ENCODE measurements at regions not wholly inside any gene's neighbourhood (a gene's known extent, or its start where the extent isn't known, plus 50 kb on each side); places are given as distances from the start of the nearest gene placed in this dataset.

DNA sequence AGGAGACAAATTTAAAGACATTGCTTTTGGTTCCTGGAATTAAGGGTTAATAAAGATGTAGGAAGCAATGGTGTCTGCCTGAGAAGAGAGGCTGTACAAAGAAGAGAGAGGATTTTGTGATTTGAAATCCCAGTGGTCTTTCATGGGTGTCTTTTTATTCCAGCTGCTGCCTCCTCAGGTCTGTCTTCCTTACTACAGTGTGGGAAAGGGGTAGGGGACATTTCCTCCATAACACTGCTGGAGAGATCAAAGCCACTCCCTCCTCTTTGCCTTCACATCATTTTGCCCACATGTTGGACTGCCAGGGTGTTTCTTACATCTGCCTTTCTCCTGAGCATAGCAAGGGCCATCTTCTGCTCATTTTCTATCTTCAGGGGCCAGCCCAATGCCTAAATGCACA, 348.5 kb downstream of the EN1 start:
- no peak overlapping the region for H3K4me2 ChIP-seq (ENCODE audit: low read depth, low read length, poor library complexity, severe bottlenecking)
- no peaks in the 10 kb centered on the region for H3K9me2 ChIP-seq (replicated peaks; ENCODE audit: low read depth, low read length)
- no peaks in the 10 kb centered on the region for H3K4me1 ChIP-seq (ENCODE audit: insufficient read depth, low read length, poor library complexity, severe bottlenecking)
- H3K79me2 ChIP-seq (ENCODE audit: insufficient read depth, low read length), result no peaks in the 10 kb centered on the region
- H3K9ac ChIP-seq (ENCODE audit: low read depth, low read length, poor library complexity, severe bottlenecking), result no peak overlapping the region
- no peaks in the 10 kb centered on the region for H3K36me3 ChIP-seq (ENCODE audit: insufficient read depth, low read length)
- TF ChIP-seq, protein P1, sequence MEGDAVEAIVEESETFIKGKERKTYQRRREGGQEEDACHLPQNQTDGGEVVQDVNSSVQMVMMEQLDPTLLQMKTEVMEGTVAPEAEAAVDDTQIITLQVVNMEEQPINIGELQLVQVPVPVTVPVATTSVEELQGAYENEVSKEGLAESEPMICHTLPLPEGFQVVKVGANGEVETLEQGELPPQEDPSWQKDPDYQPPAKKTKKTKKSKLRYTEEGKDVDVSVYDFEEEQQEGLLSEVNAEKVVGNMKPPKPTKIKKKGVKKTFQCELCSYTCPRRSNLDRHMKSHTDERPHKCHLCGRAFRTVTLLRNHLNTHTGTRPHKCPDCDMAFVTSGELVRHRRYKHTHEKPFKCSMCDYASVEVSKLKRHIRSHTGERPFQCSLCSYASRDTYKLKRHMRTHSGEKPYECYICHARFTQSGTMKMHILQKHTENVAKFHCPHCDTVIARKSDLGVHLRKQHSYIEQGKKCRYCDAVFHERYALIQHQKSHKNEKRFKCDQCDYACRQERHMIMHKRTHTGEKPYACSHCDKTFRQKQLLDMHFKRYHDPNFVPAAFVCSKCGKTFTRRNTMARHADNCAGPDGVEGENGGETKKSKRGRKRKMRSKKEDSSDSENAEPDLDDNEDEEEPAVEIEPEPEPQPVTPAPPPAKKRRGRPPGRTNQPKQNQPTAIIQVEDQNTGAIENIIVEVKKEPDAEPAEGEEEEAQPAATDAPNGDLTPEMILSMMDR (conservative IDR thresholded peaks at IDR 0.05; ENCODE audit: low read length), result no peak
- no peak for TF ChIP-seq EZH2phosphoT487 (IDR thresholded peaks at IDR 0.05; ENCODE audit: borderline replicate concordance)
- H3K27me3 ChIP-seq (ENCODE audit: insufficient read depth, low read length, poor library complexity, severe bottlenecking), result no peaks in the 10 kb centered on the region
- no peaks in the 10 kb centered on the region for H4K20me1 ChIP-seq (ENCODE audit: insufficient read depth, low read length, poor library complexity, severe bottlenecking)
- no peak overlapping the region for H3K4me3 ChIP-seq (ENCODE audit: low read length, poor library complexity, severe bottlenecking)
- no peak overlapping the region for H2AFZ ChIP-seq (ENCODE audit: low read length)
- H3F3A ChIP-seq (ENCODE audit: low read depth), result no peaks in the 10 kb centered on the region
- H3K9me3 ChIP-seq (ENCODE audit: insufficient read depth, low read depth, low read length), result no peaks in the 10 kb centered on the region

DNA sequence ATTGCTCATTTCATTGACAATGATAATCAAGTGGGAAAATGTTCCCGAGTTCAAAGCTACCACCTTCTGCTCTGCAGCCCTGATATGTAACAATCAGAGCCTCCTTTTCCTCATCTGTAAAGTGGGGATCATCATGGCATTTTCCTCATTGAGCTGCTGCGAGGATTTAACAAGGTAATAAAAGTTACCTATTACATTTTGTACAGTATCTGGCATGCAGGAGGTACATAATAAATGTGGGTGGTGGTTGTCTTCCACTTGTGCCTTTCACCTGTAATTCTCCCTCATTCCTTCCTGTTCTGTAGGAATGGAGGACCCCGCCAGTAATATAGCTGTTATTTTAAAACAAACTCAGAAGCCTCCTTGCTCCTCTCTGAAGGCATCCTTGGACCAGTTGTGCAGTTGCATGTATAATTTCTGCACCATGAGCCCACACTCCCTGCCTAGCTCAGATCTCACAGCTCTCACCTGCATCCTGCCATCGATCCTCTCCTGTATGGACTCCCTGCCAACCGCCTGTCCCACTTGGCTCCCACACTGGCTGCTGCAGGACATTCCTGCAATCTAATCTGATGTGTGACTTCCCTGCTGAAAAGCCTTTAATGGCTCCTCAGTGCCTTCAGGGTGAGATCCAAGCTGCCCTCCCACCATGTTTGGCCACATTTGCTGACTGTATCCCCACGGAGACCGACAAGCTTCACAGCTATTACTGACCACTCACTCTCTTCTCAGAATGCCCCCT, 350.4 kb downstream of the EN1 start:
- Histone ChIP-seq H4K20me1 (ENCODE audit: insufficient read depth, low read length, poor library complexity, severe bottlenecking) (no peaks in the 10 kb centered on the region), H3K4me2 (ENCODE audit: low read depth, low read length, poor library complexity, severe bottlenecking) (no peak overlapping the region), H3K4me3 (ENCODE audit: low read length, poor library complexity, severe bottlenecking) (no peak overlapping the region), H3K9me2 (replicated peaks; ENCODE audit: low read depth, low read length) (no peaks in the 10 kb centered on the region), H3K79me2 (ENCODE audit: insufficient read depth, low read length) (no peaks in the 10 kb centered on the region), H3K9me3 (ENCODE audit: insufficient read depth, low read depth, low read length) (no peaks in the 10 kb centered on the region), H2AFZ (ENCODE audit: low read length) (no peak overlapping the region), H3K4me1 (ENCODE audit: insufficient read depth, low read length, poor library complexity, severe bottlenecking) (no peaks in the 10 kb centered on the region), H3K36me3 (ENCODE audit: insufficient read depth, low read length) (no peaks in the 10 kb centered on the region), H3F3A (ENCODE audit: low read depth) (no peaks in the 10 kb centered on the region), H3K9ac (ENCODE audit: low read depth, low read length, poor library complexity, severe bottlenecking) (no peak overlapping the region), H3K27me3 (ENCODE audit: insufficient read depth, low read length, poor library complexity, severe bottlenecking) (no peaks in the 10 kb centered on the region)
- TF ChIP-seq EZH2phosphoT487 (IDR thresholded peaks at IDR 0.05; ENCODE audit: borderline replicate concordance), result no peak
- TF ChIP-seq, protein P1 (conservative IDR thresholded peaks at IDR 0.05; ENCODE audit: low read length), result no peak

DNA sequence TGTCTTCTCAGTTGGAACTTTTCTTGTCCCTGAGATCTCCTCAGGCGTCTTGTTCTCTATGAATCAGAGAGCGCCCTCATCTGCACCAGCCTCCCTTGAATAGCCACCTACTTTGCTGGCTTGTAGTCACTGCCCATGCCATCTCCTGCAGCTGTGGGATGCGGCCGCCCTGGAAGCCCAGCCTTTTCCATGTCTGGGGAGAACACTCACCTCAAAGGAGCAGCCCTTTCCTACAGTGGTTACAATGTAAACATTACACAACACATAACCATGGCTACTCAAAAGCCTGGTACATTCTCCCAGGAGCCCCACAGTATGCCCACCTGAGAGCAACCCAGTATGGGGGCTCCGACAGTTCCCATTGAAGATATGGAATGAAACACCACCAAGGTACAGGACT, 351.0 kb downstream of the EN1 start:
- Histone ChIP-seq H3K9me3 (ENCODE audit: insufficient read depth, low read depth, low read length) (no peaks in the 10 kb centered on the region), H3K9ac (ENCODE audit: low read depth, low read length, poor library complexity, severe bottlenecking) (no peak overlapping the region), H3F3A (ENCODE audit: low read depth) (no peaks in the 10 kb centered on the region), H3K36me3 (ENCODE audit: insufficient read depth, low read length) (no peaks in the 10 kb centered on the region), H3K4me2 (ENCODE audit: low read depth, low read length, poor library complexity, severe bottlenecking) (no peak overlapping the region), H3K9me2 (replicated peaks; ENCODE audit: low read depth, low read length) (no peaks in the 10 kb centered on the region), H3K27me3 (ENCODE audit: insufficient read depth, low read length, poor library complexity, severe bottlenecking) (no peaks in the 10 kb centered on the region), H2AFZ (ENCODE audit: low read length) (no peak overlapping the region), H3K79me2 (ENCODE audit: insufficient read depth, low read length) (no peaks in the 10 kb centered on the region), H3K4me3 (ENCODE audit: low read length, poor library complexity, severe bottlenecking) (no peak overlapping the region), H3K4me1 (ENCODE audit: insufficient read depth, low read length, poor library complexity, severe bottlenecking) (no peaks in the 10 kb centered on the region), H4K20me1 (ENCODE audit: insufficient read depth, low read length, poor library complexity, severe bottlenecking) (no peaks in the 10 kb centered on the region)
- no peak for TF ChIP-seq EZH2phosphoT487 (IDR thresholded peaks at IDR 0.05; ENCODE audit: borderline replicate concordance)
- TF ChIP-seq, protein P1 (conservative IDR thresholded peaks at IDR 0.05; ENCODE audit: low read length), result no peak
